ENCODE measurements at regions not wholly inside any gene's neighbourhood (a gene's known extent, or its start where the extent isn't known, plus 50 kb on each side); places are given as distances from the start of the nearest gene placed in this dataset.

DNA sequence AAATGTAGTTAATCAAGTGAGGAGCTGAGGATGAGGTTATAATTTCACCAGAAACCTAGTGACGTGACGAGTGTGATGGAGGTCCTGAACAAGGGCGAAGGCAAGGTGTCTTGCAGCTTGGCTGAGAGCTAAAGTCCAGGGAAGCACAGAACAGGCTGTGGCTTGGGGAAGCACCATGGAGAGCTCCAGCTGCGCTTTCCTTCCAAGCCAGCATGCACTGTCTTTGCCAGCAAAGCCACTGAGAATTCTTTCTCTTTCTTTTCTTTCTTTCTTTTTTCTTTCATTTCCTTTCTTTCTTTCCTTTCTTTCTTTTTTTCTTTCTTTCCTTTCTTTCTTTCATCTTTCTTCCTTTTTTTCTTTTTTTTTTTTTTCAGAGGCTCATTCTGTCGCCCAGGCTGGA lies 239.3 kb downstream of the FBXO15 start:
- TF ChIP-seq, protein P1, sequence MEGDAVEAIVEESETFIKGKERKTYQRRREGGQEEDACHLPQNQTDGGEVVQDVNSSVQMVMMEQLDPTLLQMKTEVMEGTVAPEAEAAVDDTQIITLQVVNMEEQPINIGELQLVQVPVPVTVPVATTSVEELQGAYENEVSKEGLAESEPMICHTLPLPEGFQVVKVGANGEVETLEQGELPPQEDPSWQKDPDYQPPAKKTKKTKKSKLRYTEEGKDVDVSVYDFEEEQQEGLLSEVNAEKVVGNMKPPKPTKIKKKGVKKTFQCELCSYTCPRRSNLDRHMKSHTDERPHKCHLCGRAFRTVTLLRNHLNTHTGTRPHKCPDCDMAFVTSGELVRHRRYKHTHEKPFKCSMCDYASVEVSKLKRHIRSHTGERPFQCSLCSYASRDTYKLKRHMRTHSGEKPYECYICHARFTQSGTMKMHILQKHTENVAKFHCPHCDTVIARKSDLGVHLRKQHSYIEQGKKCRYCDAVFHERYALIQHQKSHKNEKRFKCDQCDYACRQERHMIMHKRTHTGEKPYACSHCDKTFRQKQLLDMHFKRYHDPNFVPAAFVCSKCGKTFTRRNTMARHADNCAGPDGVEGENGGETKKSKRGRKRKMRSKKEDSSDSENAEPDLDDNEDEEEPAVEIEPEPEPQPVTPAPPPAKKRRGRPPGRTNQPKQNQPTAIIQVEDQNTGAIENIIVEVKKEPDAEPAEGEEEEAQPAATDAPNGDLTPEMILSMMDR (IDR thresholded peaks at IDR 0.05): no peak
- TF ChIP-seq POLR2AphosphoS5 (IDR thresholded peaks at IDR 0.05) (no peak), POLR2A (IDR thresholded peaks at IDR 0.05) (no peak), EP300 (IDR thresholded peaks at IDR 0.05) (no peak)
- no peaks in the 10 kb centered on the region for H3K36me3 ChIP-seq
- no peak overlapping the region for H3K4me3 ChIP-seq
- no peaks in the 10 kb centered on the region for H3K9me3 ChIP-seq
- WGBS, 2 donors: 42 to 53% methylated on average over 5 of the region's 5 CpGs
- H3K27me3 ChIP-seq: no peaks in the 10 kb centered on the region
- no peaks in the 10 kb centered on the region for H3K4me1 ChIP-seq
- intact Hi-C loops (cut with DNase I): no loop called here
- H3K27ac ChIP-seq: no peak overlapping the region
- DNase-seq: no peak

DNA sequence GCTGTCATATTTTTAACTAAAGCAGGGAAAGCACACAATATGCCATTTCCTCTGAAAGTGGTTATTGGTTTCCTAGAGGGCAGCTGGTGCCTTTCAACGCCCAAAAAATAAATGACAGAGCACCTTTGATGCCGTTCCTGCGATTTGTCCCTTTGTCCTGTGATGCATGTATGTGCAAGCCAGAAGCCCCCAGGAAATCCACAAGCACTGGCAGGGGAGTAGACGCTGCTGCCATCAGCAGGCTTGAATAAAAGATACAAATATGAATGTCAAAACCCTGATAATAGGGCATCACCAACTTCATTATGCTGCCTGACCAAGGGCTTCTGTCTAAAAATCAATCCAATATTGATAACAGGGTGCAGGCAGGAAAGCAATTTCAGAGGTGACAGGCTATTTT lies 246.1 kb downstream of the FBXO15 start:
- TF ChIP-seq, protein P1 (IDR thresholded peaks at IDR 0.05): no peak
- no peak for TF ChIP-seq POLR2A (IDR thresholded peaks at IDR 0.05)
- TF ChIP-seq POLR2AphosphoS5 (IDR thresholded peaks at IDR 0.05): no peak
- intact Hi-C loops (cut with DNase I): no loop called here

DNA sequence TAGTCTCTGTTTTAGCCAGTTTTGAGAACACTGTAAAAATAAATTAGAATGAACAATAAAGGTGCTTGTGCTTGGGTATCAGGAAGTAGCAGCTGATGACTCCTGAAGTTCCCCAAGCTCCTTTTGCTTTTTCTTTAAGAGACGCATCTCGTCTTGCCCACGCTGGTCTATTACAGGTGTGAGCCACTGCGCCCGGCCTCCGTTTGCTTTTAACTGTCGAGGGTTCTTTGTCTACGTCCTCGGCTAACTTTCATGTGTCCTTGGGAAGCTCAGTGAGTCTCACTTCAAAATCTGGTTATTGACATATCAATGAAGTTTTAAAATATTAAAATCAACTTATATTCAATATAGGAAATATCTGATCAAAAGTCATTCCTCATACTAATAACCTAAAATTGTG lies 246.5 kb downstream of the FBXO15 start:
- H3K36me3 ChIP-seq: no peaks in the 10 kb centered on the region
- no peak overlapping the region for H3K27ac ChIP-seq
- TF ChIP-seq POLR2AphosphoS5 (IDR thresholded peaks at IDR 0.05) (no peak), EP300 (IDR thresholded peaks at IDR 0.05) (no peak)
- TF ChIP-seq, protein P1 (IDR thresholded peaks at IDR 0.05): no peak
- H3K4me1 ChIP-seq: no peaks in the 10 kb centered on the region
- no peaks in the 10 kb centered on the region for H3K27me3 ChIP-seq
- 59 to 70% methylated on average over 9 of the region's 9 CpGs for WGBS, 2 donors
- intact Hi-C loops (cut with DNase I): no loop called here
- no peak for DNase-seq
- H3K9me3 ChIP-seq: no peaks in the 10 kb centered on the region
- H3K4me3 ChIP-seq: no peak overlapping the region

More for the DNA sequence above, 246.1 kb downstream of the FBXO15 start:
- no peak overlapping the region for H3K4me3 ChIP-seq
- H3K27me3 ChIP-seq: no peaks in the 10 kb centered on the region
- no peaks in the 10 kb centered on the region for H3K4me1 ChIP-seq
- no peak for DNase-seq
- no peaks in the 10 kb centered on the region for H3K9me3 ChIP-seq
- 65 to 67% methylated on average over 4 of the region's 4 CpGs for WGBS, 2 donors
- no peak overlapping the region for H3K27ac ChIP-seq
- H3K36me3 ChIP-seq: no peaks in the 10 kb centered on the region

DNA sequence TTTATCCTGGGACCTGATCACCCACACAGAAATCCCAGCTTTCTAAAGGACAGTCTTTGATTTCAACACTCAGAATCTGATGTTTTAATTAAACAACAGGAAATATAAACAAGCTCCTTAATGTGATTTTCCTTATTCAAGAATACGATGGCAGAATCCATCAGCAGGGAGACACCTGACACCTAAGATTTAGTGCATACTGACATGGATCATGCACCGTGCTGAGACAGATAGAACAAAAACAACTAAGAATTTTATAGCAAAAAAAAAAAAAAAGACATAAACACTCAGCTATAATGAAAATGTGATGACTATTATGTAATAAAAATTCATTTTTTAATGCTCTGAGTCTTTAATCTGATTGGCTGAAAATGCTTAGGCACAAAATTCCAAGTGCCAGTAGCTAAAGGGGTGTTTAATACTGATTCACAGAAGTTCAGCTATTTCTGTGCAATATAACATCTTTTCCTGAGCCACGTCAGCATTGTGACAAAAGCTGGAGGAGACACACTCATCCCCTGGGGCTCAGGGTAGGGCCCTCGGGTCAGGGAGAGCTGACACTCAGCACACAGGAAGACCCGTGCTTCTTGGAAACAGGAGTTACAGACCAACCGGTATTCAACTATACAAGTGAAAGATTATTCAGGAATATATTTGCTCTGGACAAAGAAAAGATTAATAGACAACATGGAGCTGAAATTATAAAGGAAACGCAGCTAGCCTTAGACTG lies 247.4 kb downstream of the FBXO15 start:
- DNase-seq: no peak
- 53 to 72% methylated on average over 7 of the region's 7 CpGs for WGBS, 2 donors
- Histone ChIP-seq H3K9me3 (no peaks in the 10 kb centered on the region), H3K27me3 (no peaks in the 10 kb centered on the region), H3K36me3 (no peaks in the 10 kb centered on the region), H3K4me3 (no peak overlapping the region), H3K27ac (no peak overlapping the region), H3K4me1 (no peaks in the 10 kb centered on the region)
- no peak for TF ChIP-seq EP300 (IDR thresholded peaks at IDR 0.05)
- no peak for TF ChIP-seq POLR2AphosphoS5 (IDR thresholded peaks at IDR 0.05)
- TF ChIP-seq, protein P1 (IDR thresholded peaks at IDR 0.05): no peak
- TF ChIP-seq POLR2A (IDR thresholded peaks at IDR 0.05): no peak
- intact Hi-C loops (cut with DNase I): no loop called here

DNA sequence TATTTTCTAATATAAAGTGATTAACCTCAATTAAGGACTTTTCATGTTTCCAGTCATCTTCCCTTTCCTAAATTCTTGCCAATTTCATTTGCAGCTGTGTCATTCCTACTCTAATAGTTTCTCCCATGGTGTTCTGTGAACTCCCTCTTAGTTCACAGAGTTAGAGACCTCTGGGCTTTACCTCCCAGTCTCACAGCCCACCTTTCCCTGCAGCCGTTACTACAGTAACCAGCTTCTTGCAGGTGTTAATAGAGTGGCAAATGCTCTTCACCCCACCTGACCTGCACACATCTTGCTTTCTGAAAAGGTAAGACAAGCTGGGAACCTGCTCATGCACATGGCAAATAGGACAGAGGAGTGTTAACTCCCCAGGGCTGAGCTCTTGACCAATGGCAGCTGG lies 250.1 kb downstream of the FBXO15 start:
- 66 to 73% methylated on average over 1 of the region's 1 CpG for WGBS, 2 donors
- TF ChIP-seq, protein P1 (IDR thresholded peaks at IDR 0.05): no peak
- TF ChIP-seq POLR2AphosphoS5 (IDR thresholded peaks at IDR 0.05) (no peak), EP300 (IDR thresholded peaks at IDR 0.05) (no peak), POLR2A (IDR thresholded peaks at IDR 0.05) (no peak)
- Histone ChIP-seq H3K36me3 (no peaks in the 10 kb centered on the region), H3K9me3 (no peaks in the 10 kb centered on the region), H3K27me3 (no peaks in the 10 kb centered on the region), H3K27ac (no peak overlapping the region), H3K4me1 (no peaks in the 10 kb centered on the region), H3K4me3 (no peak overlapping the region)
- DNase-seq: no peak
- intact Hi-C loops (cut with DNase I): no loop called here
